IPS DF 4.7 (cell line): ENCODE measurements at regions not wholly inside any gene's neighbourhood (a gene's known extent, or its start where the extent isn't known, plus 50 kb on each side); places are given as distances from the start of the nearest gene placed in this dataset.

Source experiments
- DNase-seq: peaks from one replicate; pipeline ENCODE4 v3.0.0-alpha.2; 2013; ENCODE audit warnings: low spot score; ENCODE audit errors: extremely low read depth

DNA sequence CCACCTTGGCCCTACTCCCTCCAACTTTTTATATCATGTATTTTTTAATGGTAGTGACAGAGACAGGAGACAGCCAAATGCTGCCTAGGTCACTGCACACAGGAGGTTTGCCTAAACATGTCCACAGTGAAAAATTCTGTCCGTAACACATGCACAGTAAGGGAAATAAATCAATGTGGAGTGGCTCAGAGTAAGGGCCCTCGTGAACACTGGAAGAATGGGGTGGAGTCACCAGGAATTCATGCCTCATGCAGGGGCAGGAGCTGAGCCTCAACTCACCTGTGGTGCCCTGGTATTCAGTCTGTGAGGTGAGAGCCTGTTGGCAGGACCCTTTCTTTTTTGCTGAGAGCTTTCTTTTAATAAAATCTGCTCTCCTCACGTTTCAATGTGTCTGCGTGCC, 289.1 kb downstream of the TGFB2 start:
- no peak for DNase-seq

DNA sequence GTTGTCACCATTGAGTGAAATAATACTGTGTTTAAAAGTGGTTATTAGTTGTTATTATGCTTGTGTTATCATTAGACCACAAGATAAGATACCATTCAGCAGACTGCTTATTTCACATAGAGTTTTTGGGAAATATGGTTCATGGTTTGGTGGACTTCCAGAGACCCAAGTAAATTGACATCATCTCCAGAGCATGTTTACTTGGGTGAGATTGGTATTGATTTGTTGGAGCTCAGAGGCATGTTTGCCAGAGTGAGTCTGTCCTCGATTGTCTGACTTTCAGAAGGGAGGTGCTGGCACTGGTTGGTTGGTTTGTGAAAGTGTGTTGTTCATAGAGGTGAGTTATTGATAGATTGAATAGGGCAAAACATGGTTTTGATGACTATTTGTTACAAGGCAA, 291.4 kb downstream of the TGFB2 start:
- DNase-seq, result no peak

DNA sequence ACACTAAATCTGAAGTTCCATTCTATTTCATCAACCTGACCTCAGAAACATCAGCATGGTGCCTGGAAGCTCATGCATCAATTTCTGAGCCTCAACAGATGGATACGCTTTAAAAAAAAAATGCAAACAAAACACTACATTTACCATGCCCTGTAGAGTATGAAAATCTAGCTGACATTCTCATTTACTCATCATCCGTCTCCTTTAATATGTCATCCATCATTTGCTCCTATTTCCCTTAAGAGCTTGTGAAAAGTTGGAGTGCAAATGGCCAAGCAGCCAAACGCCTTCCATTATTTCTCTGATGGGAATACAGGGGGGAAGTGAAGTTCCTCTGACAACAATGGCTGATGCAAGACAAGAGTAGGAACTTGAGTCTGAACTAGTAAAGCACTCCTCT, 295.0 kb downstream of the TGFB2 start:
- no peak for DNase-seq

DNA sequence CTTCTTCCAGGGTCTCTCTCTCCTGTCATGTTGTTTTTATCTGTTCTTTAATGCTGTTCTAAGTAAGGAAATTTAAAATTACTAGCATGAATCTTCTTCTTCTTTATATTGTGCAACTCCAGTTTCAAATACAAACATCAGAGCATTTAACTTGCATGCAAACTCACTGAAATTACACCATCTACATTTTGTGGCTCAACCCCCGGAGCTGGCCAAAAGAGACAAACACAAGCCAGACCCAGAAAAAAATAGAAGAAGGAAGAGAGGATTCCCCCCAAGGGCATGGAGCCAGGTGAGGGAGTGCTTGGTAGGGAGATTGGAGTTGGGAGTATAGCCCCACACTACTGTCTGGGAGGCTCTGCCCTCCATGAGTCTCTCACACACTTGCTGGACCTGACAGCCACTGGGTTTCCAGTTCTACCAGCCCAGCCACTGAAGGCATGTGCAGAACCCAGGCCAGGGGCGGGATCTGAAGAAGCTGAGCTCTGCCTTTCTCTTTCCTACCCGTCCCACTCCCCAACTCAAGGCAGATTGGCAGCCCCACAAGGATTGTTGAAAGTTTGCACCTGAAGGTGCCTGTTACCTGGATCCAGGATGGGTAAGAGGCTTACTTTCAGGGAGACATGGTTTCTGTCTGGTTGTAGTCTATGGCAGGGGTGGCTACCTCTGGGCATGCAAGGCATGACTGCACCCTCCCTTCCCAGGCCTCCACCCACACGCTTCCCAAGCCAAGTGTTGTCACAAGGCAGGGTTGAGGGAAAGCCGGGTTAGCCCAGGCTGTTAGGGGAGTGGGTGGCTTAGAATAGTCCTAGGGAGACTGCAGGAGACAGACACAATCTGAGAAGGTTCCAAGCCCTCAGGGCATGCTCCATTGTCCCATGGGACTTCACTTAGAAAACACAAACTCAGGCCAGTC, 297.2 kb downstream of the TGFB2 start:
- DNase-seq, result no peak

DNA sequence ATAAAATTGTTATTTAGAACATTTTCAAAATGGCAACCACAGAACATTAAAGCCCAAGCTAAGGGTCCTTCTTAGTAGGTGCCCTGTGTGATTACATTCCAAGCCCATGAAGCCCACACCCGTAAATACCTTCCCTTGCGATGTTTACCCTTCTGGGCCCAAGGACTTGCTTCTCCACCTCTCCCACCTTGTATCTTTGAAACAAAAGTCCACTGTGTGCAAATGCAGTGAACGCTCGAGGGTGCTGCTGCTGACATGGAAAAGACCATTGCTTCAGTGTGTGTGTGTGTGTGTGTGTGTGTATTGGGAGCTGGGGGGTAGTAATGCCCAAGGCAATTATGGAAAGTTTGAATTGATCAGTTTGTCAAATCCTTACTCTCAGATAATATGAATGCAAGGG, 298.1 kb downstream of the TGFB2 start:
- no peak for DNase-seq

DNA sequence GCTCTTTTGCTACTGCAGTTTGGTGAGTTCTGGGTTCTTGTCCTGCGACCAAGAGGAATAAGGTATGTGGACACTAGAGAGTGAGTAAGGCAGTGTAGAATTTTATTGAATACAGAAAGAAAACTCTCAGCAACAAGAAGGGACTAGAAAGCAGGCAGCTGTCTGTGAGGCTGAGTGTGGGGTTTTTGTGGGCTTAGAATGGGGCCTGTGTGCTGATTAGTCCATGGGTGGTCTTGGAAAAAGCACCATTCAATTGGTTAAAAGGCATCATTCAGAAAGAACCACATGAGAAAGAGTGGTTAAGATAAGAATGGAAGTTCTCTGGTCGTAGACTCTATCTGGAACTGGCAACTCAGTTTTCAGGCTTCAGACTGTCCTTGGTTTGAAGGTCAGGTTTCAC, 298.8 kb downstream of the TGFB2 start:
- no peak for DNase-seq

DNA sequence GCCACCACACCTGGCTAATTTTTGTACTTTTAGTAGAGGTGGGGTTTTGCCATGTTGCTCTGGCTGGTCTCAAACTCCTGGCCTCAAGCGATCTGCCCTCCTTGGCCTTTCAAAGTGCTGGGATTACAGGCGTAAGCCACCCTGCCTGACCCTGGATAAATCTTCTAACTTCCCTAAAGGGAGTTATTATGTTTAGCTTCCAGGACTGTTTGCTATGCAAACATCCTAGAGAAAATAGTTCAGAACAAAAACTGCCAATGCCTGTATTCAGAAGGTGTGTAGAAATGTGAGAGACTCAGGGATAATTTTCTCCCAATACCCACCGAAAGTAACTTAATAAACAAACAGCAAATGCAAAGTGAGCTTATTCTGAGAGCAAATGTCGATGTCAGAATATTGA, 301.2 kb downstream of the TGFB2 start:
- DNase-seq, result no peak

DNA sequence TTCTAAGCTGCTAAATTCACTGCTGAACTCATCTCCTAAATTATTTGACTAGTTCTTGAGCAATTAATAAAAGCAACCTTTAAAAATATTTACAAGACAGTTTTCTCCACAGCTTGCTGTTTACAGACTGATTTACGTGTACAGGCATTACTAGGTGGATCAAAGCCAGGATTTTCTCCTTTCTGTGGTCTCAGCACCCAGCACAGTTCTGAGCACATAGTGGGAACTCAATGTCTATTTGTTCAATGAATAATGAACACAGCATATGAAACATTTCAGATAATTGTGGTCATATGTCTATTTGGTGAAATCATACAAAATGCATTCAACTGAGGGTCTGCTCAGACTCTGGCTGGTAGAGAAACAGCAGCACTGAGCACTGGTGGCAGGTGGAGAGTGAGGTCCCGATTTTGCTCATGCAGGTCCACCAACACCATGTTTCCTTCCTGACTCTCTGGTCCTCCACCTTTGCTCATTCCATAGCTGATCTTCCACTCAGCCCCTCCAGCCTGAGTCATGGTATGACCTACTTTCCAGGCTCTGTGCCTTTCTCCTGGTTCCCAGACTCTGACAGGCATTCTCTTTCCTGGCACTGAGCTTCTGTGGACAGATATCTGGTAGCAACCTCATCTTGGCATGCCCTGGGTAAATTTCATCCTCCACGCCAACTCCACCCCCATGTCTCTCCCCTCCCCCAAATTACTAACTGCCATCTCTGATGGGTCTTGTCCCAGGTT, 311.3 kb downstream of the TGFB2 start:
- no peak for DNase-seq

DNA sequence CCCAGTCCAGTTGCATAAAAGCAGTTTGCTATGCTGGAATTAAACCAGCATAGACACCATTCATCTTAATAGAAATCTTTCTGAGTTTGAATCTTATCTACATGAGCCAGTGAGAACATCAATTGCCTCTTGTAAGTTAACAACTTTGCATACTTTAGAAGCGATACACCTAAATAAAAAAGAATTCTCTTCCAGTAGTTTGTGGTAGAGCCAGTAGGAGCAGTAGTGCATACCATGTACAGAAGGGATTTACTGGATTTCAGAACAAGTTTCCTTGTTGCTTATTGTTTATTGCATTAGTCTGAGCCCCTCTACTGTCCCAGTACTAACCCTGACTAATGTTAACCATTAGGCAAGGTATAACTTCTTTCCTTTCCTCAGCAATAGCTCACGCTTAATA, 313.1 kb downstream of the TGFB2 start:
- no peak for DNase-seq

DNA sequence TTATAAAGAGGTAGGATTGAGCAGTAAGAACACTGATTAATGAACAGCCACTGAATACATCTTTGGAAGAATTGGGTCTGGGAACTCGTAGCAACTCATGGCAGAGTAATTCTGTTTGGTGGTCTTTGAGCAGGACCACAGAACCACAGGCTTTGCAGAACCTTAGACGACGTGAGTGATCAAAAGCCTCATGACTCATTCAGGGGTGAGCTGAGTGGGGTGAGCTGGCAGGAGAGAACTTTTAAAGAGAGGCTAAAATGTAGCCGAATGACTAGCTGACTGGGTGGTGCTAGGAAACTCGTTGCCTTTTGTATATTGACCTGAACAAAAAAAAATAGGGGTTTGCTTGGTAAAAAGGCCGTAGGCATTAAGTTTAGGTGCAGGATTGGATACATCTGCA, 313.8 kb downstream of the TGFB2 start:
- no peak for DNase-seq

DNA sequence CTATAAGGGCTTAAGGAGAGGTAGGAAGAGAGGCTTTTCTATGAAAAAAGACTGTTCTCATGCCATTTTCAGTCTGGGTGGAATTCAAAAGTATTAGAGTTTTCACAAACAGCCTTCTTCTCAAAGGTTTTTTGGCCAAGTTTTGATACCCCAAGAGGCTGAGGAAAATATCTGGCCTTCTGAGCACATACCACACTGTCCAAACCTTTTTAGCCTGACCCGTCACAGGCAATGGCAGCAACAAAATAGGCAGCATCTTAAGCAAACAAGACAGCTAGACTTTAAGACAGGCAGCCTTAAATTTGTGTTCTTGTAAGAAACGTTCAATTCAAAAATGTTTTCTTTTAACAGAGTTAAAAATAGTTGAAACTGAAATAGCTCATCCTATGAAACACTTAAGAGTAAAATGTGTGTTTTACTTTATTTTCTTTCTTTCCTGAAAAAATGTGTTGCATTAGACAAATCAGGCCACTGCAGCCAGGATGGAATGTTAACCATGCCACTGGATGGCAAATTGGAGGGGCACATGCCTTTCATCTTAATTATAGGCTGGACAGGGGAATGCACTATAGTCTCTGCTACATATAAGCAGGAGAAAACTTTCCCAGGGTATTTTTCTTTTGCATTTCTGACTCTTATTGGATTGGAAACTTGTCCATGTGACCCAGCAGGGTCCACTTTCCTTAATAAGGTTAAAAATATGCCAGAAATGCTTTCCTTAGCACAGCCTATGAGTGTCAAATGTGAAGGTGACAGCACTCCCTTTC, 315.0 kb downstream of the TGFB2 start:
- no peak for DNase-seq

DNA sequence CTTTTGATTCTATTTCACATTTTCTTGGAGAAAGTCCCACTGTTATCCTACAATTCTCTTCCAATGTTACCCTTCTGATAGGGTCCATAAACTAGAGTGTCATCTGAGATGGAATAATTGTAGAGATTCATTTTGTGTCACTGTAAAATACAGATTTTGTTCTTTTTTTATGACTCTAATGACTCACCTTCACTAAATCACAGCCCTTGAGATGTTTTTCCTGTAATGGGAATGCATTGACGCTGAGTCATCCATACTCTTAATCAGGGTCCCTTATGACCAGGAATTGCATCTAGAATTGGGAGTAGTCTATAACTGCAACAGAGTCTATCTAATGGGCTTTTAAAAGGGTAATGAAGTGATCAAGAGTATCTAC, 315.5 kb downstream of the TGFB2 start:
- DNase-seq, result no peak

DNA sequence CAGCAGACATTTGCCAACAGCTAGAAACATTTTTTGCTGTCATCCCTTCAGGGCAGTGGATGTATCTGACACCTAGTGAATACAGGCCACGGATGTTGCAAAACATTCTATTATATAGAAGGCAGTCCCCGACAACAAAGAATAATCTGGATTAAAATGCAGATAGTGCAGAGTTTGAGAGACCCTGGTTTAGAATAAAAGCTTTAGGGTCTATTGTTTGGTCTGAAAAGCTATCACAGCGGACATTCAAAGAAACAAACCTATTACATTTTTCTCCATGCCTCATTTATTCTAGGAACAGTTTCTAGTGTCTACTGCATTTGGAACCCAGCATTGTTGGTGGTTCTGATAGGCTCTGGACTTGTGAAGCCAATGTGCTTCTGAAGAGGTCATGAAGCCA, 316.3 kb downstream of the TGFB2 start:
- no peak for DNase-seq

DNA sequence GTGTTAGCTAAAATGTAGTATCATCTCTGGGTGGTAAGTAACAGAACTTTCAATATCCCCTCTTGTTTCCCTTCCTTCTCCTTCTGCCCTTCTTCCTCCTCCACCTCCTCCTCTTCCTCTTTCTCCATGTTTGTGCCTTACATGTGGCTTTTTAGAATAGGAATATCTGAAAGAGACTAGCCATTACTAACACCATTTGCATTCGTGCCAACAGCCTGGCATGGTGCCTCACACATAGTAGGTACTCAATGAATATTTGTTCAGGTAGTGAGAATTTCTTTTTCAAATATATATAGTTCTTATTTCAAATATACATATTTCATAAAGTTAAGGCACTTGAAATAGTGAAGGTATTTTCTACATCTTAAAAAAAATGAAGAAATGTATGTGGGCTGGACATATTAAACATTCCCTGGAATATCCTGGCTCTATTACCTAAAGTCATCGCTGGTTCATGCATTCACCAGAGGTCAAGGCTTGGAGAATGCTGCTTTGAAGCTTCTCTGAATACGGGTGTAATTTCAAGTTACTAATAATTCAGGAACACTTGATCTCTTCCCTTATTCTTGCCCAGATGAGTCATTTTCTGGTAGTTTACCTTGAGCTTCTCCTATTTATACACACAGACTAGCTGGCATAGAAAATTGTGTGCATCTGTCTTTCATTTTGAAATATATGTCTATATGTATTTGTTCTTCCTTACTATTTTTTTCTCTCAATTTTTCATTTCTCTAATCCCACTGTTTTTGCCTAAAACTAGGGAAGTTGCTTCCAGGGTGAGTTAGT, 319.4 kb downstream of the TGFB2 start:
- no peak for DNase-seq

DNA sequence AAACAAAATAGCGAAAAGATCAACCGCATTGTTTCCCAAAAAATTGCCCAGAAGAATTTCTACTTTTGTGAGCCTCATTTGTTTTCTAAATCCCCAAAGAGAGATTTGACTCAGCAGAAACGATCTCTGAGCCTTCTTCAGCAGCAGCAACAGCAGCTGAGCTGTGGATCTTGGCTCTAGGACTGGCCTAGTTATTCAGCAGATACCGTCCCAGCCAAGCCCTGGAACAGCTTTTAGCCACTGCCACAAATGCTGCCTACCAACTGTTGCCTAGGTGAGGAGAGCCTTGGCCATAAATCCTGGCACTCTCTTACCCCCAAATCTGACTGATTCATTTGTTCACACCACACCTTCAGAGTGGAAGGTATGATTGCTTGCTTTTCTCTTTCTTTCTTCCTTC, 320.1 kb downstream of the TGFB2 start:
- DNase-seq, result no peak

DNA sequence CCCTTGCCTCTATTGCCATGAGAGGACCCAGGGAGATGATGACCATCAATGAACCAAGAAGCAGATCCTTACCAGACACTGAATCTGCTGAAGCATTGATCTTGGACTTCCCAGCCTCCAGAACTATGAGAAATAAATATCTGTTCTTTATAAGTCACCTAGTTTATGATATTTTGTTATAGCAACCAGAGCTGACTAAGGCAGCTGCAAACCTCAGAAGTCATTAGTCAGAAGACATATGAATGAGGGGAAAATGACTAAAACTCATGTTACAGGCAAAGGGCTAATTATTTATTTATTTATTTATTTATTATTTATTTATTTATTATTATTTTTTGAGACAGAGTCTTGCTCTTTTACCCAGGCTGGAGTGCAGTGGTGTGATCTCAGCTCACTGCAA, 321.1 kb downstream of the TGFB2 start:
- no peak for DNase-seq

DNA sequence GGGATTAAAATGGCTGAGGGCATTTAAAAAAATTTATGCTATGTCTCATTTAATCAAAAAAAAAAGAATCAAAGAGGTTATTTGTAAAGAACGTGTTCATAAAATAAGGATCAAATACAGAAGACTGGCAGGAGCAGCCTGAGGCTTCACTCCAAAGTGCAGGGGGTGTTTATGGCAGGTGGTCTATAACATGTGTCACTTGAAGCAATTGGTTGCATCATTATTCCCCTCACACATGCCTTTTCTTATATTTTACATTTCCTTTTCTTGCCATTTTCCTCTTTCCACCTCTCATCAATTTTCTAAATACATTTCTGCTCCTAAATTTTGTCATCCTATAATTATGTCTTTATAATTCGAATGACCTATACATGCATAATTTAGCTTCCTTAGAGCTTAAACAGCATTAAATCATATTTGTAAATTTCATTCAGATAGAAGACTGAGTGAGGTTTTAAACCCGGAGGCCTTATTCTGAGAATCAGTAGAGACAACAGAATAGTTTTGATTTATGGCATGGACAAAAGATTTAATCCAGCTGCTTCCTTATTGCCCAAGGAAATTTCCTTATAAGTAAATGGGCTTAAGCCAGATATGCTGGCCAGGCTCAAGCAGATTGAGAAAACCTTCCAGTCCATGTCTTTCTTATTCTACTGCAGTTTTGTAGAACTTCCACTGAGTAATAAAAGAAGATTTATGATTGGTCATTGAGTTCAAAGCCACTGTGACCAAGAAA, 322.8 kb downstream of the TGFB2 start:
- DNase-seq, result no peak

DNA sequence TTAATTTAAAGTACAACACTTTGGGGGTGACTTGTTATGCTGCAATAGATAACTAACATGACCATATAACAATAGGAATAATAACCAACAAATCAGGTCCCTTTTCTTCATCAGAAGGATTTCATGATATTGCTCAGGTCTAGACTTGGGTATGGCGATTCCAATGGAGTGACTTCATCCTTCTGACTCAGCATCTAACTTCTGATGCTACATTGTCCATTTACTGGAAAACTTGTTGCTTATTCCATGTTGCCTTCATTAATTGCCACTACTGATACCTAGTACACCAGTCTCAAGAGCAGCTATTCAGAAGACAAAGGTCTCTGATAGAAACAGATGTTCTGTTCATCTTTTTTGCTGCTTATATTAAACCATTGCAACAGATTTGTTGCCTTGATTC, 324.3 kb downstream of the TGFB2 start:
- DNase-seq, result no peak

DNA sequence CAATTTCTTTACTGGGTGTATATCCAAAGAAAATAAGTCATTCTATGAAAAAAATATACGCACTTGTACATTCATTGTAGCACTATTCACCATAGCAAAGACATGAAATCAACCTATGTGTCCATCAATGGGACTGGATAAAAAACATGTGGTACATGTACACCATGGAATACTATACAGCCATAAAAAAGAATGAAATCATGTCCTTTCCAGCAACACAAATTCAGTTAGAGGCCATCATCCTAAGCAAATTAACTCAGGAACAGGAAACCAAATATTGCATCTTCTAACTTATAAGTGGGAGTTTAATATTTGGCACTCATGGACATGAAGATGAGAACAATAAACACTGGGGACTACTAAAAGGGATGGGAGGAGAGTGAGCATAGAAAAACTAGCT, 325.7 kb downstream of the TGFB2 start:
- DNase-seq, result no peak

DNA sequence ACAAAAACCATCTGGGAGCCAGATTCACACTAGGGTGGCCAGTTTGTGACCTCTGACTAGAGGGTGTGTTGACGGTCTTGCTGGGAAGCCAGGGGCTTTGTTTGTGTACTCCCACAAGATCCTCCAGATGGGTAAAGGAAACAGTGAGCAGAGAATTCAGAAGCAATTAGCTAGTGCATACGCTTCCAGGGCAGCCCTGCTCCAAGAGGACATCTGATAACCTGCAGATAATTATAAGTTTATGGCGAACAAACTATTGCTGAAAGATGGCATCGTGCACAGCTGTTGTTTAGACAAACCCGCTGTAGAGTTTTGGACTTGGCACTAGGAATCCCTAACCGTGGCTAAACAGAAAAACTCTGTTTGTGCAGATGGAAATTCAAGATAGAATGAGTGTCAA, 326.4 kb downstream of the TGFB2 start:
- DNase-seq, result no peak

DNA sequence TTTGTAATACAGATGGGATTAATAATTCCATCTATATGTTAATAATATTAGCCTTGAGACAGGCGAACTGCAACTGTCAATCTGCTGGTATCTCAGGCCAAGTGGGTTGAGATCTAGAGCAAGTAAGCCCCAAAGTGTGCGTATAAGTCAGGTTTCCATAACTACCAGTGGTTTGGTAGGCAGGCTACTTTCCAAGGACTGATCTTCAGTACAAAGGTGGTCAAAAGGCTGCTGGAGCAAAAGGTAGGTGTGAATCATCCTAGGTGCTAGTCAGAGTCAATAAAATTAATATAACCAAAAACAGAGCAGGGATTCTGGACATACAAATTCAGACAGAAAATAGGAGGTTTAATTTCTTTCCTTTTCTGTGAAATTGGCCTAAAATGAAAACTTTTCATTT, 328.0 kb downstream of the TGFB2 start:
- no peak for DNase-seq
